ENCODE measurements at regions not wholly inside any gene's neighbourhood (a gene's known extent, or its start where the extent isn't known, plus 50 kb on each side); places are given as distances from the start of the nearest gene placed in this dataset.

DNA sequence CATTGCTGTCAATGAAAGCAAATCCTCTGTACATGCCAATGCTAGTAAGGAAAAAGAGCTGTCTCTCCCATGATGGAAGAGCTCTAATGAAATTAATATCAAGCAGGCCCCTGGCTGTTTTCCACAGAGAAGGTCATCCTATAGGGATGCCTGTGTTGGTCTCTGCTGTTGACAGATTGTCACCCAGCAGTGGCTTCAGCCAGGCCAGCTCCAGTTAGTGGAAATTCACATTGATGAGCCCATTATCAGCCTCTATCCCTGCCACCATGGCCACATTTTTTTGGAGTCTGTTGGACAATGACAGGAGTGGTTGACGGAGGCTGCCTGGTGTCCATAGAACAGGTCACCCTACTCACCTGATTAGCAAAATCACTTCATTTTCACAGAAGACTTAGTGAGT is 104.3 kb downstream of the GGTLC2 start:
- TF ChIP-seq ZFX (IDR thresholded peaks at IDR 0.05; ENCODE audit: borderline replicate concordance) = no peak
- TF ChIP-seq, protein P1, sequence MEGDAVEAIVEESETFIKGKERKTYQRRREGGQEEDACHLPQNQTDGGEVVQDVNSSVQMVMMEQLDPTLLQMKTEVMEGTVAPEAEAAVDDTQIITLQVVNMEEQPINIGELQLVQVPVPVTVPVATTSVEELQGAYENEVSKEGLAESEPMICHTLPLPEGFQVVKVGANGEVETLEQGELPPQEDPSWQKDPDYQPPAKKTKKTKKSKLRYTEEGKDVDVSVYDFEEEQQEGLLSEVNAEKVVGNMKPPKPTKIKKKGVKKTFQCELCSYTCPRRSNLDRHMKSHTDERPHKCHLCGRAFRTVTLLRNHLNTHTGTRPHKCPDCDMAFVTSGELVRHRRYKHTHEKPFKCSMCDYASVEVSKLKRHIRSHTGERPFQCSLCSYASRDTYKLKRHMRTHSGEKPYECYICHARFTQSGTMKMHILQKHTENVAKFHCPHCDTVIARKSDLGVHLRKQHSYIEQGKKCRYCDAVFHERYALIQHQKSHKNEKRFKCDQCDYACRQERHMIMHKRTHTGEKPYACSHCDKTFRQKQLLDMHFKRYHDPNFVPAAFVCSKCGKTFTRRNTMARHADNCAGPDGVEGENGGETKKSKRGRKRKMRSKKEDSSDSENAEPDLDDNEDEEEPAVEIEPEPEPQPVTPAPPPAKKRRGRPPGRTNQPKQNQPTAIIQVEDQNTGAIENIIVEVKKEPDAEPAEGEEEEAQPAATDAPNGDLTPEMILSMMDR (IDR thresholded peaks at IDR 0.05) = no peak
- no peak overlapping the region for H3K27ac ChIP-seq

DNA sequence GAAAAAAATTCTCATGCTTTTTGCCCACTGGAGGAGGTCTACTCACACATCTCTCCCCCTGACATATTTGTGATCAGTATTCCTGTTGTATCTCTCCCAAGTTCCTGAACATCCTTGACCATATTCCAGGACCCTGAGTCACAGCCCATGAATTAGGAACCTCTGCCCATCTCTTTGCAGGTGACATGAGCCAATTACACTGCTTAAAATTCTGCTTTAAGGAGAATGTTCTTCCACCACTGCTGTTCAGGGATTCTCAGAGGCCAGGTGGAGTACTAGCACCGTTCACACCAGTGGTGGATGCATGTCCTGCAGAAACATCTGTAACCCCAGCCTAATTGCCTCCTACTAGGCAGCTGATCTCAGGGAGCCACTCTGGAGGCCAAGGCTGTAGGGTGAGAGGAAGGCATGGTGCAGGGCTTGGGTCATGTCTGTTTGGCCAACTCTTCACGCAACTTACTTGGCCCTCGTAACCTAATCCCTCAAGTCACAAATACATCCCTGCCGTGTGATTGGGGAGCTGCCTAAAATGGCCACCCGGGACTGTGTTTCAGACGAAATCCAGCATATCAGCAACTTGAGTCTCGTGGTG is 104.8 kb downstream of the GGTLC2 start:
- H3K27ac ChIP-seq = no peak overlapping the region
- TF ChIP-seq ZFX (IDR thresholded peaks at IDR 0.05; ENCODE audit: borderline replicate concordance) = no peak
- TF ChIP-seq, protein P1 (IDR thresholded peaks at IDR 0.05) = no peak

DNA sequence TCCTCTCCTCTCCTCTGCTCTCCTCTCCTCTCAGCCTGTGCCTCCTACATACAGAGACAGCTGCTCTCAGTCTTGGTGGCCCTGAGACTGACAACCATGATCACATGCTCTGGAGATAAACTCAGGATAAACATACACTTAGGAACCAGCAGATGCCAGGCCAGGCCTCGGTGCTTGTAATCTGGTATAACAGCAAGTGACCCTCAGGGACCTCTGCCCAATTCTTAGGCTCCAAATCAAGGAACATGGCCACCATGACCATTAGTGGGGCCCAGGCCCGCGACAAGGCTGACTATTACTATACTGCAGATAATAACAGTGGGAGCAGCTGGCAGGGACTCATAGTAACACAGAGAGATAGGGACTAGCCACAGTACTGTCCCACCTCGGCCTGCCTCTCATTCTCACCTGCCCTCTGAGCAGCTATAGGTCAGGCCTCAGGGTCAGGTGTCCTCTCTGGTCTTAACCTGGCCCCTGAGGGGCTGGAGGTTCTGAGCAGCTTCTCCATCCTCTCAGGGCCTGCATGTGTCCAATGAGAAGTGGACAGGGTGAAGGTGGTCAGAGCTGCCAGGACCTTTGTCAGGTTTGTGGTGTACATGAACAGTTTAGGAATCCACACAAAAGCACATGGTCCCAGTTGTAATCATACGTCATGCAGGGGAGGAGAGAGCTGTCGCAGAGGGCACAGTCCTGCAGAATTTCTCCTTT is 106.1 kb downstream of the GGTLC2 start:
- no peak for TF ChIP-seq ZFX (IDR thresholded peaks at IDR 0.05; ENCODE audit: borderline replicate concordance)
- TF ChIP-seq, protein P1 (IDR thresholded peaks at IDR 0.05) = no peak
- H3K27ac ChIP-seq = no peak overlapping the region

DNA sequence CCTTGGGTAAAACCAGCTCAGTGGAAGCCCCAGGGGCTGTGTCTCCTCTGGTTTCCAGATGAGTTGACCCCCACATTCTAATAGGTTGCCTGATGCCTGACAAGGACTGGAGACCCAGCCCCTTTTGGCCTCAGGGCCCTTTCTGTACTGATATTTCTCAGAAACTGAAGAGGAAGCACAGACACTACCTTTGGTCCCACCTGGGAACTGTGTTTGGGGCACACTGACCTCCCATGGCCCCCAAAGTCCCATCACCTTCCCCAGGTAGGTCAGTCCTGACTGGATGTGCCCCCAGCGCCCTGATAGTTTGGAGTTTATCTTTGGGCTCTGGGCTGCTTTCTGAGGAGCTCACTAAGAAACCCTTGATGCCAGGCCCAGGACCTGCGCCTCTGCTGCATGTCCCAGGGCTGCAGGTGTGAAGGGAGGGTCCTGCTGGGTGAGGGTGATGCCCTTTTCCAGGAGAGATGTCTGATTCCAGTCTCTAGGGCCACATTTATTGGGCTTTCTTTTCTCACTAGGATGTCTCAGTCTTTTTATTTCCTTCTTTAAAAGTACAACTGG is 106.7 kb downstream of the GGTLC2 start:
- TF ChIP-seq, protein P1 (IDR thresholded peaks at IDR 0.05) = no peak
- TF ChIP-seq ZFX (IDR thresholded peaks at IDR 0.05; ENCODE audit: borderline replicate concordance) = no peak
- H3K27ac ChIP-seq = no peak overlapping the region

DNA sequence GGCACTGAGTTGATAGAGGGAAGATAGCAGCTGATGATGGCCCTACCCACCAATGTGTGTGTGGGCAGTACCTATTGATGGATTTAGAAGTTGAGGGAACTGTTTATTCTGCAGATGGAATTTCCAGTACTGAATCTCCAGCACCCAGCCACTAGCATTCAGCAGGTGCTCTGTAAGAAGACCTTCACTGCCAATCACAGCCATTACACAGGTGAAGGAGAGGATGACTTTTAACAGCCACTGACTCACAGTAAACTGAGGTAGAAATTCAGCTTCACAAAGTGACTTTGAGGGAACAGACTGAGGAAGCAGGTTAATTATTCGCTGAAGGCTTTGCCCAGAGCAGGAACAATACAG is 107.8 kb downstream of the GGTLC2 start:
- H3K27ac ChIP-seq = no peak overlapping the region
- TF ChIP-seq, protein P1 (IDR thresholded peaks at IDR 0.05) = no peak
- no peak for TF ChIP-seq ZFX (IDR thresholded peaks at IDR 0.05; ENCODE audit: borderline replicate concordance)

DNA sequence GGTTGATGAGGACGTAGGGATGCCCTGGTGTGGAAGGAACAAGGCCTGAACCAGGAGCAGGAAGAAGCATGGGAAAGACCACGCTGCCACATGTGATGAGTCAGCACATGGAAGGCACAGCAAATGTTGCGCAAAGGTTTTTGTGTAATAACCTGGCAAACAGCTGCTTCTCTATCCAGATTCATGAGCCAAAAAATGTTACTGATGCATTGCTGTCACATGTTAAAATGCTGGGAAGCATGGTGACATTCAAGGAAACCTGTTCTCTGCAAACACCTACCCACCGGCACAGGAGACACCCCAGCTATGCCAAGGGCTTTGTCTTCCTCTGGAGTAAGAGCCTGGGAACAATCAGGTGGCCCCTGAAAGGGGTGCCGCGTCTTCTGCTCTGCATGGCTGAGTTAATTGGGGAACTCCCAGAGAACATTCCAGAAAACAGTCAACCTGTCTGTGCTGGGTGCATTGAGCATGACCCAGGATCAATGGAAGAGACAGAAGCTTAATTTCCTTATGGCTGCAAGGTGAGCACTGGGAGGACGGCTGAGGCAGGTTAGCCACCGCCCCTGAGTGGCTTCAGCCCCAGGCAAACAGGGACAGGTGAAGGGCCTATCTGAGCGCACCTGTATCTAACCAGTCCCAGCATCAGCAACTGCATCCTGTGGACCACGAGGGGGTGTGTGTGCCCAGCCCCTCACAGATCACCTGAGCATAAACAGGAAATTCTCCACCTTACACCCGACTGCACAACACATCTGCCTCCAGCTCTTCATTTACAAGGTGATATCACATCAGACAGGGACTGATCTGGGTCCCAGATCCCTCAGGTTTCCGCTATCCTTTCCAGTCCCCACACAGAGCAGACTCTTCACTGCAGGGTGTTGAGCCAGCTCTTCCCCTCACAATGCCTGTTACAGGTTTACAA is 108.4 kb downstream of the GGTLC2 start:
- H3K27ac ChIP-seq = no peak overlapping the region
- no peak for TF ChIP-seq ZFX (IDR thresholded peaks at IDR 0.05; ENCODE audit: borderline replicate concordance)
- TF ChIP-seq, protein P1 (IDR thresholded peaks at IDR 0.05) = no peak
